H1 (cell line): ENCODE measurements at regions not wholly inside any gene's neighbourhood (a gene's known extent, or its start where the extent isn't known, plus 50 kb on each side); places are given as distances from the start of the nearest gene placed in this dataset.

Experiments
- CTCF ChIA-PET: fragments of 300-600 bp; sonication (Branson Sonifier 250); formaldehyde crosslinking; loops from one replicate; lab custom pipeline; 2021; ENCODE audit not compliant: partially characterized antibody; lab: Charles Lee
- POLR2A ChIA-PET: fragments of 300-600 bp; sonication (Branson Sonifier 250); formaldehyde crosslinking; loops from one replicate; lab custom pipeline; 2021; ENCODE audit warnings: inconsistent platforms; ENCODE audit not compliant: partially characterized antibody; lab: Charles Lee
- DNase-seq, 2 experiments: peaks; one replicate each; pipeline versions ENCODE4 v3.0.0 to v3.0.0-alpha.2; 2010 to 2022; ENCODE audit warnings: low spot score in 2 of 2, low read depth in 1 of 2, mixed read lengths in 1 of 2
- FAIRE-seq: peaks from 2 replicates; lab custom pipeline; 2011; peaks lifted over from hg19 to GRCh38; lab: Jason Lieb, UNC
- H2AFZ ChIP-seq: 2 replicates; pipeline ENCODE4 v1.8.1; 2012; ENCODE audit warnings: low read length, inconsistent platforms
- H2AK5ac ChIP-seq: 2 replicates; pipeline ENCODE4 v1.6.1; 2013; ENCODE audit warnings: low read depth, low read length
- H2BK120ac ChIP-seq: replicated peaks from 2 replicates; pipeline ENCODE3; 2013; ENCODE audit warnings: low read depth, low read length, inconsistent platforms
- H2BK12ac ChIP-seq: 2 replicates; pipeline ENCODE4 v1.6.1; 2013; ENCODE audit warnings: low read depth, low read length
- H2BK15ac ChIP-seq: 2 replicates; pipeline ENCODE4 v1.6.1; 2013; ENCODE audit warnings: low read length
- H2BK20ac ChIP-seq: 2 replicates; pipeline ENCODE4 v1.6.1; 2013; ENCODE audit warnings: low read length
- H2BK5ac ChIP-seq: 2 replicates; pipeline ENCODE4 v1.6.1; 2013; ENCODE audit warnings: low read depth, low read length
- H3K14ac ChIP-seq: 2 replicates; pipeline ENCODE4 v1.6.1; 2013; ENCODE audit warnings: inconsistent platforms; ENCODE audit not compliant: insufficient read length
- H3K18ac ChIP-seq: 2 replicates; pipeline ENCODE4 v1.6.1; 2013; ENCODE audit warnings: low read length; ENCODE audit errors: extremely low read depth
- H3K23ac ChIP-seq: 2 replicates; pipeline ENCODE4 v1.6.1; 2013; ENCODE audit warnings: inconsistent platforms; ENCODE audit not compliant: insufficient read length
- H3K23me2 ChIP-seq: 2 replicates; pipeline ENCODE4 v1.6.1; 2013; ENCODE audit warnings: low read depth, low read length
- H3K27ac ChIP-seq: 2 replicates; pipeline ENCODE4 v1.6.1; 2011; ENCODE audit warnings: low read depth, low read length, inconsistent platforms
- H3K27me3 ChIP-seq, 4 experiments: replicated peaks in 1 of 4; 1 replicate in 1 of 4; 2 replicates in 3 of 4; pipeline versions ENCODE4 v1.6.1 to v1.8.1; 2011 to 2013; ENCODE audit warnings: low read length in 3 of 4, mild to moderate bottlenecking in 3 of 4, inconsistent platforms in 2 of 4, mixed read lengths in 2 of 4, moderate library complexity in 1 of 4; ENCODE audit not compliant: control insufficient read depth in 3 of 4, insufficient read depth in 3 of 4; ENCODE audit errors: extremely low read depth in 1 of 4
- H3K36me3 ChIP-seq, 4 experiments: 2 replicates each; pipeline versions ENCODE4 v1.6.1 to v1.8.1; 2011 to 2013; ENCODE audit warnings: mild to moderate bottlenecking in 4 of 4, low read length in 3 of 4, moderate library complexity in 2 of 4, control low read depth in 1 of 4, inconsistent platforms in 1 of 4; ENCODE audit not compliant: insufficient read depth in 4 of 4, control insufficient read depth in 2 of 4
- H3K4ac ChIP-seq: replicated peaks from 2 replicates; pipeline ENCODE3; 2013; ENCODE audit warnings: low read length, low read depth, mixed read lengths, inconsistent platforms; ENCODE audit not compliant: insufficient read length
- H3K4me1 ChIP-seq, 4 experiments: replicated peaks in 1 of 4; 1 replicate in 1 of 4; 2 replicates in 3 of 4; pipeline versions ENCODE4 v1.6.1 to v1.8.1; 2011 to 2013; ENCODE audit warnings: low read length in 3 of 4, inconsistent platforms in 2 of 4, mixed read lengths in 1 of 4; ENCODE audit not compliant: insufficient read depth in 4 of 4, control insufficient read depth in 3 of 4
- H3K4me2 ChIP-seq, 2 experiments: 2 replicates each; pipeline versions ENCODE4 v1.6.1 to v1.8.1; 2011 to 2013; ENCODE audit warnings: low read depth in 2 of 2, low read length in 2 of 2, control low read depth in 1 of 2, inconsistent platforms in 1 of 2, mild to moderate bottlenecking in 1 of 2; ENCODE audit not compliant: insufficient read depth in 1 of 2
- H3K4me3 ChIP-seq, 4 experiments: fragments of 200-600, 300-600 bp in 1 of 4; sonication (generic), shearing (Covaris generic), sonication (Bioruptor Twin) in 1 of 4; 2 replicates each; pipeline versions ENCODE4 v1.5.1 to v1.8.1; 2011 to 2016; ENCODE audit warnings: low read length in 4 of 4, low read depth in 3 of 4, control low read depth in 2 of 4, inconsistent platforms in 2 of 4, mild to moderate bottlenecking in 2 of 4, mixed read lengths in 1 of 4, moderate library complexity in 1 of 4; ENCODE audit not compliant: insufficient read depth in 2 of 4; ENCODE audit errors: extremely low read depth in 1 of 4
- H3K56ac ChIP-seq: replicated peaks from 2 replicates; pipeline ENCODE3; 2013; ENCODE audit warnings: low read depth, mild to moderate bottlenecking, mixed read lengths, low read length, inconsistent platforms; ENCODE audit not compliant: insufficient read length
- H3K79me1 ChIP-seq: 2 replicates; pipeline ENCODE4 v1.6.1; 2013; ENCODE audit warnings: low read depth, low read length, control low read depth
- H3K79me2 ChIP-seq, 2 experiments: 2 replicates each; pipeline versions ENCODE4 v1.6.1 to v1.8.1; 2012 to 2013; ENCODE audit warnings: low read length in 2 of 2, mild to moderate bottlenecking in 2 of 2, inconsistent platforms in 1 of 2; ENCODE audit not compliant: insufficient read depth in 2 of 2, control insufficient read depth in 1 of 2
- H3K9ac ChIP-seq, 4 experiments: replicated peaks in 1 of 4; 1 replicate in 1 of 4; 2 replicates in 3 of 4; pipeline versions ENCODE4 v1.6.1 to v1.8.1; 2011 to 2013; ENCODE audit warnings: low read depth in 3 of 4, low read length in 3 of 4, control low read depth in 2 of 4, mild to moderate bottlenecking in 2 of 4, moderate library complexity in 2 of 4, inconsistent platforms in 1 of 4; ENCODE audit errors: extremely low read depth in 1 of 4
- H3K9me3 ChIP-seq, 2 experiments: 2 replicates each; pipeline versions ENCODE4 v1.6.1 to v1.8.1; 2012 to 2013; ENCODE audit warnings: mild to moderate bottlenecking in 2 of 2, moderate library complexity in 2 of 2, control low read depth in 1 of 2, inconsistent platforms in 1 of 2, low read depth in 1 of 2, low read length in 1 of 2, mixed read lengths in 1 of 2; ENCODE audit not compliant: insufficient read depth in 2 of 2
- H4K20me1 ChIP-seq, 2 experiments: replicated peaks in 1 of 2; 2 replicates each; pipeline versions ENCODE3 to v1.8.1; 2011 to 2013; ENCODE audit warnings: inconsistent platforms in 2 of 2, low read length in 2 of 2, mild to moderate bottlenecking in 1 of 2; ENCODE audit not compliant: insufficient read depth in 2 of 2, control insufficient read depth in 1 of 2
- H4K5ac ChIP-seq: 2 replicates; pipeline ENCODE4 v1.6.1; 2013; ENCODE audit warnings: low read length, low read depth, mixed read lengths, inconsistent platforms; ENCODE audit not compliant: insufficient read length
- H4K8ac ChIP-seq: 2 replicates; pipeline ENCODE4 v1.8.0; 2013; ENCODE audit warnings: mild to moderate bottlenecking, moderate library complexity, low read length, inconsistent platforms; ENCODE audit not compliant: insufficient read depth; ENCODE audit errors: extremely low read depth
- H4K91ac ChIP-seq: replicated peaks from 2 replicates; pipeline ENCODE3; 2013; ENCODE audit warnings: low read length, mixed read lengths, inconsistent platforms; ENCODE audit not compliant: insufficient read length
- KDM1A ChIP-seq: fragments of 200-600, 300-600 bp; sonication (generic); IDR thresholded peaks from 2 replicates; pipeline ENCODE4 v1.7.1; 2016; ENCODE audit warnings: mild to moderate bottlenecking, low read length, borderline replicate concordance
- TAF7 ChIP-seq: optimal IDR thresholded peaks from 2 replicates; pipeline ENCODE3; 2011; ENCODE audit warnings: low read depth, mild to moderate bottlenecking, inconsistent platforms, low read length, moderate library complexity, borderline replicate concordance
- WGBS, 2 experiments: shearing (Covaris generic) in 1 of 2; methylation state at CpG; one replicate each; pipeline versions ENCODE4 v1.1.6 to v1.1.7; 2013 to 2015; ENCODE audit warnings: low lambda C conversion rate in 2 of 2, mixed read lengths in 2 of 2, inconsistent platforms in 1 of 2, low coverage in 1 of 2, missing lambda C conversion rate in 1 of 2; ENCODE audit not compliant: insufficient replicate concordance in 2 of 2, insufficient coverage in 1 of 2, insufficient read length in 1 of 2; ENCODE audit errors: extremely low coverage in 1 of 2, missing lambda C conversion rate in 1 of 2; 5-methylcytosine and 5-hydroxymethylcytosine counted together

GRCh38 chr15:98164986-98165385, 204.5 kb downstream of the ARRDC4 start:
- Histone ChIP-seq H2BK5ac (no peak overlapping the region), H4K91ac (no peak overlapping the region), H3K4me1 (peaks cover 2 to 9% (median 6%) of the 10 kb centered on the region in 4 experiments; a peak in 3 of 7 replicates), H2AFZ (peak overlapping the region; percentile 29; the same call in 1 of the 2 replicates), H3K9ac (no peak overlapping the region), H3K36me3 (no peaks in the 10 kb centered on the region), H3K56ac (no peak overlapping the region), H3K14ac (no peak overlapping the region), H3K23me2 (no peaks in the 10 kb centered on the region), H3K18ac (no peak overlapping the region), H3K79me2 (no peaks in the 10 kb centered on the region), H2BK15ac (peak overlapping the region; percentile 62; the same call in 1 of the 2 replicates), H3K4me2 (no peak overlapping the region), H2BK12ac (no peak overlapping the region), H3K27ac (no peak overlapping the region), H4K8ac (no peak overlapping the region), H3K9me3 (peaks cover 0 to 10% of the 10 kb centered on the region in 2 experiments; a peak in 2 of 4 replicates), H3K4me3 (no peak overlapping the region), H3K79me1 (no peaks in the 10 kb centered on the region), H2AK5ac (no peak overlapping the region), H4K20me1 (no peaks in the 10 kb centered on the region), H4K5ac (no peak overlapping the region), H3K4ac (no peak overlapping the region), H2BK20ac (no peak overlapping the region), H3K27me3 (no peaks in the 10 kb centered on the region), H3K23ac (no peak overlapping the region), H2BK120ac (no peak overlapping the region)
- WGBS, 2 experiments: 73% methylated on average over 6 of the region's 6 CpGs; no CpG with 5 or more reads in 1 of the 2 experiments
- POLR2A ChIA-PET: no interaction called here
- no peak for TF ChIP-seq KDM1A
- TF ChIP-seq TAF7: no peak
- DNase-seq (no peak), FAIRE-seq (no peak)
- CTCF ChIA-PET: interaction anchor here (0.9 to 2.7 kb wide), 4 partner anchors 8 to 257 kb away, joined by 3 to 8 read pairs (median 4); no protein-coding TSS in a partner anchor
